ENCODE measurements at regions not wholly inside any gene's neighbourhood (a gene's known extent, or its start where the extent isn't known, plus 50 kb on each side); places are given as distances from the start of the nearest gene placed in this dataset.
A peak's percentile ranks its signal among the peaks of the same experiment; 100 is the strongest.

GRCh38 chr3:188940573-188940932, 231.2 kb upstream of the TPRG1 start:
- no peak for DNase-seq

DNA sequence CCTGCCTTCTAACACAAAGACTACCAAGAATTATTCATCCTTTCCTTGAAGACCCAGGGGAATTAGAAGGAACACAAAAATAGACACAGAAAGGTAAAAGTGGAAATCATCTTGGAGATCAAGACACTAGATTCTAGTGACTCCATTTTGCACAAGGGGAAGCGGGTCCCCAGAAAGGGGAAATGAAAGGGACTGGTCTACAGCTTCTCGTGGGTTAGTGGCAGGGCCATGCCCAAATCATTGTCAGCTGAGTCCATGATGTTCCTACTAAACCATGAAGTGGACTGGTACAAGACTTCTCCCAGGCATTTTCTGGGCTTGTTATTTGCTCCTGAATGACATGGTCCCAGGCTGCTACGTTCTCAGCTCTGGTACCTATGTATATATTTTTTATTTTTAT, 230.7 kb upstream of the TPRG1 start:
- DNase-seq: no peak

- no peak for DNase-seq
These were observed 229.6 kb upstream of the TPRG1 start for GRCh38 chr3:188942191-188942590.

- no peak for DNase-seq
These were observed 228.2 kb upstream of the TPRG1 start for GRCh38 chr3:188943591-188943990.

DNA sequence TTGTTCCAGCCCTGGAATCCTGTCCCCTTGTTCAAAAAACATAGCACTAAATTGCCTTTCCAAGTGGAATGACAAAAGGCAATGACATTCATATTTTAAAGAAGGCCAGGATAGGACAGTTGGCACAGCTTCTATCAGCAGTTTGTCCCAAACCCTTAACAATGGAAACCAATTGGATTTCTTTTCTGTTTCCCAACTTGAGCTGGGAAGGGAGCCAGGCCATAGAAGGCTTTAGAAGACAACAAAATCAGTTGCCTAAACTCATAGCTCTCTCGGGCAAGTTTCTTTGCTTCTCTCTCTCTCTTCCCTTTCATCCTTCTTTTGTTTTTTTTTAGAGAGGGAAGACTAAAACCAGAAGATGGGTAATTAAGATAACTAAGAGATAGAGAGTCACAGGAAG, 227.7 kb upstream of the TPRG1 start:
- no peak for DNase-seq

GRCh38 chr3:188946351-188947240, 225.2 kb upstream of the TPRG1 start:
- DNase-seq: no peak

DNA sequence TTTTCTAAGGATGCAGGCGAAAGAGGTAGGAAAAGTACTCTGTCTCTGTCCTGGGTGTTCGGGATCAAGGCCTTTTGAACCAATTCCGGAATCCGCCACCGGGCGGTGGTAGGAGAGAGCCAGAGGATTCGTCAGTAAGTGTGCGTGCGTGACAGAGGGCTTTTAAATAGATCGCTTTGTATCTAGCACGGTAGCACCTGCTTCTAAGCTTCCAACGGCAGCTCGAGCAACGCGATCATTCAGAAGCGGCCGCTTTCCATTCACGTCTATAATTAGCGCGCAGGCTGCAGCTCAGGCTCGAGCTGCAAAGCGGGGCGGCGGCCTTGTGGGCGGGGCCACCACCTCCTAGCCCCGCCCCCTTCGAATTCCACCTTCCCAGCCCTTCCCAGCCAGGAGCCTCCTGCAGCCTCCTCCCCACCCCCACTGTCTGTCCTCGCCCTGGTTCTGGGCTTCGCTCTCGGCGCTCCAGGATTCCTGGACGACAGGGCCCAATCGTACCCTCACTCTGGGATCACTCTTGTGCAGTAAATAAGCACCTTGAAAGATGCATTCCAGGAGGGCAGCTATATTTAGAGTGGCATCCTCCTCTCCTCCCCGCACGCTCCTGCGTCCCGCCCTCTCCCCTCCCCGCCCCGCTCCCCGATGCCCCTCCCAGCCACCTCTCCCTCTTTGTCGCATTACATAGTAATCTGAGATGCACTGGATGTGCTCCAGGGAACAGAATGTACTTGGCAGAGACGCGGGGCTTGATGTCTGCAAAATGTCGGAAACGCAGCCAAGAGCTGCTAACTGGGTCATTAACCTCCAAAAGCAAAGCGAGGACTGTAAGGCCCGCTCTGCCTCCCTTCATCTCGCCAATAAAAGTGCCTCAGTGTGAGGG, 224.1 kb upstream of the TPRG1 start:
- DNase-seq: peak; percentile 91

- DNase-seq: no peak
These were observed 223.3 kb upstream of the TPRG1 start for GRCh38 chr3:188948281-188948996.

DNA sequence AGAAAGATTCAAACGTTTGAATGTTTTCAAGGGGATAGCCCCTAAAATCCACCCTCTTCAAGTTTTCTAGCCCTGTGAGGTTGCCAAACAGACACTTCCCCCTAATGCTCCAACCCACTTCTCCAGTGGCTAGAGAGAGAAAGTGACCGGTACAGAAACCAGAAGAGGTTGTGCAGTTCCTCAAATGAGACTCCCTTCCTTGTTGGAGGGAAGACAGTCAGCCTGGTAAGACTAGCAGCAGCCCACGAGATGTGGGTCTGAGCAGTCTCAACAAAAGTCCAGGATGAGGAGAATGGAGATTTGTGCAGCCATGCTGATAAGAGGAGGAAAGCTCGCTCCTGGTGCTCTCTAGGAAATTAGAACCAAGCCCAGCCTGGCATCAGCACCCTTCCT, 222.8 kb upstream of the TPRG1 start:
- DNase-seq: no peak

- DNase-seq: no peak
These were observed 222.3 kb upstream of the TPRG1 start for GRCh38 chr3:188949456-188949855.

DNA sequence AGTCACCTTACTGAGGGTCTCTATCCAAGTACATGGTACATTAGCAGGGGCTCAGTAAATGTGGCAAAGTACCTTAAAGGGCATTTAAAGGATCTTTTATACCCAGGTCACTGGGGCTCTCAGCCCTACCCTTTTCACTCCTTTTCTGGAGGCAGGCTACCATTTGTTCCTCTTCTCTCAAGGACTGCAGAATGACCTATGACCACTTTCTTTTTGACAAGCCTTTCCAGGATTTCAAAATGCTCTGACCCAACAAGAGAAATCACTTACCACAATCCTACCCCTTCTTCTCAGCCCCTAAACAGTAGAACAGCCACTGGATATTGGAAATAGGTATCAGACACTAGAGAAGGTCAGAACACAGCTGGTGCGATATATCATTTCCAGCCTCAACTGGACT, 221.8 kb upstream of the TPRG1 start:
- no peak for DNase-seq

GRCh38 chr3:188950832-188951489, 220.8 kb upstream of the TPRG1 start:
- peak; percentile 83 for DNase-seq

DNA sequence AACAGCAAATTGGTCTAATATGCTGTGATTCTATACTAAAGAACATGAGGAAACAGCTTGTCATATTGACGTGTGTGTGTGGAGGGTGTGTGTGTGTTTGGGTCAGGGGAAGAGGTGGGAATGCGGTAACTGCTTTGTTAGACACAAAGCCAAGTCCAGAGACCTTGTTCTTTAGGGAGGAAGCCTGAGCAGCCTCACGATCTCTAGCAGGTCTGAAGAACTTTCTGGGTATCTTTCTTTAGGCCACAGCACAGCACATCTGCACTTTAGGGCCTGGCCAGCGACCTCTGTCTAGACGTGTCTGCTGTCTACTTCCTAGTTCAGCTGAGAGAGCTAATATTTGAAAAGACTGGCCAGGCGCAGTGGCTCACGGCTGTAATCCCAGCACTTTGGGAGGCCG, 220.0 kb upstream of the TPRG1 start:
- DNase-seq: no peak

GRCh38 chr3:188954590-188955208, 217.1 kb upstream of the TPRG1 start:
- peak; percentile 49 for DNase-seq

DNA sequence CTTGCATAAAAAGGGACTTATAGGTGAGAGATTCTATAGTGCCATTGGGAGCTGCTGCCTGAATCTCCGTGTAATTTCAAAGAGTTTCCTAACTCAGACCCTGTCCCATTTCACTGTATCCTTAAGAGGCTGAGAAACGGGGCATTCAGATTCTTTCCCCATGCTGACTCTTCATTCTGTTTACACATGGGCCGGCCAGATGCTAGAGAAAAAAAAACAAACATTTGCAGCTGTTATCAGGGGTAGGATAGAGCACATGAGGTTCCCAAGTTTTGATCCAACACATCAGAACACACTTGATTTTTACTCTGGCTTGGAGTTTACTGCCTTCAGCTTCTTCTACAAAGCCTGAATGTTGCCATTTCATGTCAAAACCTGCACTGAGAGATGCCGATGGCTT, 215.9 kb upstream of the TPRG1 start:
- DNase-seq: no peak

- DNase-seq: no peak
These were observed 214.8 kb upstream of the TPRG1 start for GRCh38 chr3:188956839-188957489.

- no peak for DNase-seq
These were observed 212.8 kb upstream of the TPRG1 start for GRCh38 chr3:188959013-188959412.

DNA sequence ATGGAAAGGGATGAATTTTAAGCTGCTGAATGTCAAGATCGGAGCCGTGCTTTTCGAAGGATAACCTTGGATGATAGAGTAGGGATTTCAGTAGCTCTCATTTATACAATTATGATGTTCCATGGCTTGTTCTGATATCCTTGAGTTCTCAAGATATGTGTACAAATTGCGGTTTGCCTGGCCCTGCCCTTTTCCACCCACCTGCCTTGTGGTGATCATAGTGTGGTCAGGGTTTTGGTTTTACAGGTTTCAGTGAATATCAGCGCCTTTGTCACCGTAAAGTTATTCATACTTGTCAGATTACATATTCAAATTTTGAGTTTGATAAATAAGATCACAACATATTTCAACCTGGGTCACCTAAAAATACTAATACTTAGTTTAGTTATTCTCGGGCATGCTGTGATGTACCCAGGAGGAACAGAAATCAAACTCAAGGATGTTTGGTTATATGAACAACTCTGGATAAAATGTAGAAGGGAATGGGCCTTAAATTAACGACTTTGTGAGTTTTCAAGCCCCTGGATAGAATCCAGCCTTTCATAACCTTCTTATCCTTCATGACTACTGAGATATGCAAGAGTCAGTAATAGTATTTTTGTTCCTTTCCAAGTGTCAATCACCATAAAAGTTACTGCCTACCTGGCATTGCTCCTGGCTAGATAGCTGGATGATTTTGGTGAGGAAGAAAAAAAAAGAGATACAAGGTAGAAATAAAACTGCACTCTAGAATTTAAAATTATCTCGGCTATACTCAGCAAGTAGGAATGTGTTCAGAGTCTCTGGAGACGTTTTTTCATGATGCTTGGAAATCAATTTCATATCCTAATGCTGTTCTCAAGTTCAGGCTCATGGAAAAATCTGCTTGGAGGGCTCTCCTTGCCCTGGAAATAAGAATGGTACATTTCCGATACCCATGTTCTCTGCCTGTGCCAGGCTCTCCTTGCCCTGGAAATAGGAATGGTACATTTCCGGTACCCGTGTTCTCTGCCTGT, 209.2 kb upstream of the TPRG1 start:
- no peak for DNase-seq

GRCh38 chr3:188964957-188965356, 206.8 kb upstream of the TPRG1 start:
- DNase-seq: no peak

DNA sequence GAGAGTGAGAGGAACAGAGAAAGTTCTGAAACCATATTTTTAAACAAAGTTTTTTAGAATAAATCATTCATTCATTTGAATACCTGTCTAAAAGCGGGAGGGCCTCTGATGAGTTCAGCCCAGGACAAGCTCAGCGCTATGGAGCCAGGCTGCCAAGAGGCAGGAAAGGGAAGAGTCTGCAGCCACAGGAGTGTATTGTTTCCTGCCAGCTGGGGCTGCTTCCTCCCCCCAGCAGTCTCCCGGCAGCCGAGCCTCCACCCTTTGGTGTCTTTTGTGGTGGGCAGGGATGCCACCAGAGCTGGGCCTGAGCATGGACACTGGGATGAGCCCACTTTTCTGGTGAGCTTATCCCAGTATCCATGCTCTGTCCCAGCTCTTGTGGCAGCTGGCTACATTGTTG, 199.5 kb upstream of the TPRG1 start:
- no peak for DNase-seq

Measured in 8988T (cell line).